Activated CD8-positive, alpha-beta memory T cell treated with anti-CD3 and anti-CD28 coated beads, Interleukin-2, amount 10 ng/mL, durations not matched to agents 7 days and 5 days (primary cell): ENCODE measurements at regions not wholly inside any gene's neighbourhood (a gene's known extent, or its start where the extent isn't known, plus 50 kb on each side); places are given as distances from the start of the nearest gene placed in this dataset.

Experiments used
- ATAC-seq: fragments of 150-1000 bp; cut with Tn5 transposase; one replicate; pipeline ENCODE4 v1.10.0; 2021; ENCODE audit warnings: moderate library complexity
- CTCF ChIA-PET: fragments of 350-600 bp; sonication (Branson Sonifier 250); formaldehyde crosslinking; loops from one replicate; lab custom pipeline; 2021; ENCODE audit warnings: antibody characterized with exemption; lab: Charles Lee
- DNase-seq: peaks from one replicate; pipeline ENCODE4 v3.0.0-alpha.2; 2020
- H3K27ac Mint-ChIP-seq: one replicate; pipeline ENCODE4 v1.8.0; 2021; ENCODE audit warnings: mild to moderate bottlenecking, mixed read lengths
- H3K27me3 Mint-ChIP-seq: one replicate; pipeline ENCODE4 v1.8.0; 2021; ENCODE audit warnings: mixed read lengths
- H3K36me3 Mint-ChIP-seq: one replicate; pipeline ENCODE4 v1.8.0; 2021; ENCODE audit warnings: mild to moderate bottlenecking, mixed read lengths
- H3K4me1 Mint-ChIP-seq: one replicate; pipeline ENCODE4 v1.8.0; 2021; ENCODE audit warnings: mixed read lengths
- H3K4me3 Mint-ChIP-seq: one replicate; pipeline ENCODE4 v1.8.0; 2021; ENCODE audit warnings: mild to moderate bottlenecking, moderate library complexity, mixed read lengths
- H3K9me3 Mint-ChIP-seq: one replicate; pipeline ENCODE4 v1.8.0; 2022; ENCODE audit warnings: low read depth, mixed read lengths

DNA sequence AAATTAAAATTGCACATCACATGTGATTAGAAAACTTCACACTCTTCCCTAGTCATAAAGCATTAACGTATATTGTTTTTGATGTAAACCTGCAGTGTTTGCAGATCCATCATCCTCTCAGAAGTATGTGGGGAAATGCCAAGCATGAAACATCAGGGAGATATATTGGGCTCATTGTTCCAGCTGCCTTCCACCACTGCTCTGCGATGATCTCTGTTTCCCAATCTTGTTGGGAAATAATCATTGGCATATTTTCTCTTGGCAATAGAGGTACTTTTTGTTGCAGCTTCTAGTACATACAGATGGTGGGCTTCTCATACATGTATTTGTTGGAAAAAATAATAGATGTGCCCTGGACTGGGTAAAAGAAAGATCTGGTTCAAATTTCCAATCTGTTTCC is 466.3 kb upstream of the HS3ST1 start:
- Mint-ChIP-seq H3K36me3 (no peaks in the 10 kb centered on the region), H3K4me3 (no peak overlapping the region), H3K27ac (no peak overlapping the region), H3K27me3 (no peaks in the 10 kb centered on the region), H3K4me1 (no peaks in the 10 kb centered on the region), H3K9me3 (peaks cover 3% of the 10 kb centered on the region)
- DNase-seq = no peak
- CTCF ChIA-PET = no interaction called here
- ATAC-seq = no peak

GRCh38 chr4:11894221-11894620 is 465.5 kb upstream of the HS3ST1 start:
- H3K4me3 Mint-ChIP-seq = no peak overlapping the region
- ATAC-seq (no peak), DNase-seq (no peak)
- no peaks in the 10 kb centered on the region for H3K4me1 Mint-ChIP-seq
- H3K9me3 Mint-ChIP-seq = peaks cover 3% of the 10 kb centered on the region
- CTCF ChIA-PET = no interaction called here
- H3K27ac Mint-ChIP-seq = no peak overlapping the region
- H3K36me3 Mint-ChIP-seq = no peaks in the 10 kb centered on the region
- no peaks in the 10 kb centered on the region for H3K27me3 Mint-ChIP-seq

DNA sequence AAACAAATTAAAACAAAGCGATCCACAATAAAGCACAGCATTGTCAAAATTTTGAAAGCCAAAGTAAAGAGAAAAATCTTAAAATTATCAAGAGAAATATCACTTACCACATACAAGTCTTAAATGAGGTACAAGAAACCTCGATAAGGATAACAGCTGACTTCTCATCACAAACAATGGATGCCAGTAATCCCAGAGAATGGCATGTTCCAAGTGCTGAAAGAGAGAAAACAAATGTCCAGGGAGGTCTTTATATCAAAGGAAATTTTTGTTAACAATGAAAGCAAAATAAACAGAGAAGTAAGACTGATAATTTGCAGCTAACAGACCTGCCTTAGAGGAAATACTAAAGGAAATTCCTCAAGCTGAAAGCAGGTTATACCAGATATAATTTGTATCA is 460.4 kb upstream of the HS3ST1 start:
- Mint-ChIP-seq H3K4me3 (no peak overlapping the region), H3K9me3 (peaks cover 4% of the 10 kb centered on the region), H3K27ac (no peak overlapping the region), H3K27me3 (no peaks in the 10 kb centered on the region), H3K4me1 (no peaks in the 10 kb centered on the region), H3K36me3 (no peaks in the 10 kb centered on the region)
- DNase-seq (no peak), ATAC-seq (no peak)
- CTCF ChIA-PET = no interaction called here

DNA sequence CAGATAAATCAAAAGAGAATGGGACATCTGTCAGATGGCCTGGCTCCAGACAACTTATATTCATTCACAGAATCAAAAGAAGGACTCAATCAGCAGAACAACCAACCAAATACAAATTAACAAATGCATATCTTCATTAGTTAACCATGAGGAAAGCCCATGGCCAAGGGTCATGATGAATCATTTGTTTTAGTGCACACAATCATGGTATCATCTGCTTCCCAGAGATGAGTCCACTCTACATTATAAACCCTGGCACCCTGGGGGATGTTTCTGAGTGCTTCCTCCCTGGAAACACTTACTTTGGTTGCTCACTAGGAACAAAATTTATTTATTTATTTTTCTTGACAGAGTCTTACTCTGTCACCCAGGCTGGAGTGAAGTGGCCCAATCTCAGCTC is 453.3 kb upstream of the HS3ST1 start:
- CTCF ChIA-PET = no interaction called here
- no peak overlapping the region for H3K4me3 Mint-ChIP-seq
- H3K9me3 Mint-ChIP-seq = peaks cover 10% of the 10 kb centered on the region
- no peaks in the 10 kb centered on the region for H3K36me3 Mint-ChIP-seq
- H3K4me1 Mint-ChIP-seq = no peaks in the 10 kb centered on the region
- DNase-seq (no peak), ATAC-seq (no peak)
- H3K27ac Mint-ChIP-seq = no peak overlapping the region
- no peaks in the 10 kb centered on the region for H3K27me3 Mint-ChIP-seq

DNA sequence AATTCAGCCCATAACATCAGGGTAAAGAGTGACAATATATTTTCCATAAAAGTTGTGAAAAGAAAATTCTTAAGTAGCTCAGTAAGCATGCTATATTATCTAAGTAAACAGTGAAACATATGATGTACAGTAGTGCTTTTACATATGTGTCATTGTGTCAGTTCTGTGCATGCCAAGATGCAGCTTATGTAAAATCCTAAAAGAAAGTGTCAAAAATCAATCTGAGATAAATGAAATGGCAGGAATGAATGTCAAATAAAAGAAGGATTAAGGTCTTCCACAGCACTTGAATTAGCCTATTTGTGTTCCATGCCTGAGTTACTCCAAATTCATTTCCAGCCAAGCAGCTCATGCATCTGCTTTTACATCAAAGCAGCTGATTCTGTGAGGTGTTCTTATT is 452.7 kb upstream of the HS3ST1 start:
- Mint-ChIP-seq H3K27ac (no peak overlapping the region), H3K36me3 (no peaks in the 10 kb centered on the region), H3K9me3 (peaks cover 15% of the 10 kb centered on the region), H3K27me3 (no peaks in the 10 kb centered on the region), H3K4me3 (no peak overlapping the region), H3K4me1 (no peaks in the 10 kb centered on the region)
- DNase-seq (no peak), ATAC-seq (no peak)
- CTCF ChIA-PET = no interaction called here

DNA sequence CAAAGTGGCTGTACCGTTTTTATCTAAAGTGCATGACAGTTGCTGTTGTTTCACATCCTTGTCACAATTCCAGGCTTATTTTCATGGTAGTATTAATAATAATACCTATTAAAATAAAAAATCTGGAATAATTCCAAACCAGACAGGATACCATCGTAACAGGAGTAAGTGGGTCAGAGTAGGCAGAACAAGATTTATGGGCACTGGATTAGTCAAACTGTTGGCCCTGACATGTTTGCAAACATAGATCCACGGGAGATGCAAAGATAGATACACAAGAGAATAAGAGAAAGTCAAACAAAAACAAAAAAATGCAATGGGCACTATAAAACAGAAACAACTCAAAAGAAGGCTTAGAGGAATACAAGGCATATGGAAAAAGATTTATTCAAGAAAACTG is 449.5 kb upstream of the HS3ST1 start:
- DNase-seq = no peak
- H3K36me3 Mint-ChIP-seq = no peaks in the 10 kb centered on the region
- no peak overlapping the region for H3K4me3 Mint-ChIP-seq
- no peaks in the 10 kb centered on the region for H3K27me3 Mint-ChIP-seq
- ATAC-seq = no peak
- CTCF ChIA-PET = no interaction called here
- H3K4me1 Mint-ChIP-seq = no peaks in the 10 kb centered on the region
- H3K27ac Mint-ChIP-seq = no peak overlapping the region
- peaks cover 11% of the 10 kb centered on the region for H3K9me3 Mint-ChIP-seq

DNA sequence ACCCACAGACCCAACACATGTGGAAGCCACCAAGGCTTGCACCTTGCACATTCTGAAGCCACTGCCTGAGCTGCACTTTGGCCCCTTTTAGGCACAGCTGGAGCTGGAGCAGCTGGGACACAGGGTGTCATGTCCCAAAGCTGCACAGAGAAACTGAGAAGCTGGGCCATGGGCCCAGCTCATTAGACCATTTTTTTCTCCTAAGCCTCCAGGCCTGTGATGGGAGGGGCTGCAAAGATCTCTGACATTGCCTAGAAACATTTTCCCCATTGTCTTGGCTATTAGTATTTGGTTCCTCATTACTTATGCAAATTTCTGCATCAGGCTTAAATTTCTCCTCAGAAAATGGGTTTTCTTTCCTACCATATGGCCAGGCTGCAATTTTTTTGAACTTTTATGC is 447.4 kb upstream of the HS3ST1 start:
- DNase-seq (no peak), ATAC-seq (no peak)
- Mint-ChIP-seq H3K27me3 (no peaks in the 10 kb centered on the region), H3K4me3 (no peak overlapping the region), H3K27ac (no peak overlapping the region), H3K4me1 (no peaks in the 10 kb centered on the region), H3K9me3 (peaks cover 11% of the 10 kb centered on the region), H3K36me3 (no peaks in the 10 kb centered on the region)
- CTCF ChIA-PET = no interaction called here

DNA sequence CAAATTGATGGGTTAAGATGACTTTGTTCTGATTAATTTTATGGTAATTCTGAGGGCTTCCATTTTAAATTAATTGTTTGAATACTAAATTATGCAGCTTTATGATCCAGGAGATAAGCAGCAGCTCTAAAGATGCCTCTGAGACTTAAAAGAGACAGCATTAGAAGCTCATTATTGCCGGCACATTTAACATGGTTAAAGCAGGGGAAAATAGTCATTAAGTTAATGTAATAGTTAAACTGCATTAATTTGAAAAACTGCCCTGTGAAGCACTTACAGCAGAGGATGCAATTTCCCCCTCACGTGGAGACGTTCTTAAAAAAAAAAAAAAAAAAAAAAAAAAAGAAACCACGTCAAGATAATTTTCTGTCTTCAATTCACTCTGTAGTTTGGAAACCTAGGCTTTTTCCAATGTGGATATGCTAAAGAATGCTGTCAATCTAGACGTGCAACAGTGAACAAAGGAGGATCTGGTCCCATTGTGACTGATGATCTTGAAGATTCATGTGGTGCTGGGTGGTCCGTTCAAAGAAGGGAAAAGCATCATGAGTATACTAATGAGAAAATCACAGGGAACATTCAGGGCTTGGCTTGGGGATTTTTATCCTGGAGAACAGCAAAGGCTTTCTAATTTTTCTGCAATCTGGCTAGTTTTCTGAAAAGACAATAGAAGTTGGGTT is 440.6 kb upstream of the HS3ST1 start:
- no peaks in the 10 kb centered on the region for H3K4me1 Mint-ChIP-seq
- no peaks in the 10 kb centered on the region for H3K9me3 Mint-ChIP-seq
- CTCF ChIA-PET = interaction anchor here (0.7 kb wide), 1 partner anchor 8 kb away, joined by 5 read pairs; no protein-coding TSS in a partner anchor
- DNase-seq (no peak), ATAC-seq (no peak)
- H3K4me3 Mint-ChIP-seq = no peak overlapping the region
- H3K27ac Mint-ChIP-seq = no peak overlapping the region
- no peaks in the 10 kb centered on the region for H3K27me3 Mint-ChIP-seq
- H3K36me3 Mint-ChIP-seq = no peaks in the 10 kb centered on the region

GRCh38 chr4:11866391-11866790 is 437.7 kb upstream of the HS3ST1 start:
- Mint-ChIP-seq H3K27ac (no peak overlapping the region), H3K4me3 (no peak overlapping the region), H3K4me1 (no peaks in the 10 kb centered on the region), H3K9me3 (no peaks in the 10 kb centered on the region), H3K27me3 (no peaks in the 10 kb centered on the region), H3K36me3 (no peaks in the 10 kb centered on the region)
- ATAC-seq = no peak
- CTCF ChIA-PET = no interaction called here
- no peak for DNase-seq

- no peaks in the 10 kb centered on the region for H3K9me3 Mint-ChIP-seq
- no peak overlapping the region for H3K4me3 Mint-ChIP-seq
- H3K36me3 Mint-ChIP-seq = no peaks in the 10 kb centered on the region
- CTCF ChIA-PET = interaction anchor here (0.6 kb wide), 1 partner anchor 8 kb away, joined by 5 read pairs; no protein-coding TSS in a partner anchor
- DNase-seq (no peak), ATAC-seq (no peak)
- no peaks in the 10 kb centered on the region for H3K27me3 Mint-ChIP-seq
- no peak overlapping the region for H3K27ac Mint-ChIP-seq
- H3K4me1 Mint-ChIP-seq = no peaks in the 10 kb centered on the region
Measured at GRCh38 chr4:11860996-11861395, 432.3 kb upstream of the HS3ST1 start.

DNA sequence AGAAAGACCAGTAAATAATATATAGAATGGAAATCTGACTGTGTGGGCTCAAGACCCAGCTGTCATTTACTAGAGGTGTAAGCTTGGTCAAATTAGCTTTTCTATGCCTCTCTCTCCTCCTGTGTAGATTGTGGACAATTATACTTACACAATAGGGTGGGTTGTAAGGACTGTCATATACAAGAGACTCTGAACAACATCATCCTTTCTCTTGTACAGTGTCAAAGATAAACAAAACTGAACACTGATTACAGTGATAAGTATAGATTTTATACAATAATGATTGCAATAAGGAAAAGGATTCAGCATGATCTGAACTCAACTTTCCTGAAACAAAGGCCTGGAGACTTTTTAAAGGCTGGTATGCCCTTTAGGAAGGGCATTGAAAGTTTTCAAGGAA is 429.2 kb upstream of the HS3ST1 start:
- no peak overlapping the region for H3K27ac Mint-ChIP-seq
- H3K4me1 Mint-ChIP-seq = no peaks in the 10 kb centered on the region
- no peaks in the 10 kb centered on the region for H3K9me3 Mint-ChIP-seq
- no peak overlapping the region for H3K4me3 Mint-ChIP-seq
- CTCF ChIA-PET = no interaction called here
- DNase-seq = no peak
- no peaks in the 10 kb centered on the region for H3K27me3 Mint-ChIP-seq
- no peaks in the 10 kb centered on the region for H3K36me3 Mint-ChIP-seq
- no peak for ATAC-seq

GRCh38 chr4:11847167-11847566 is 418.5 kb upstream of the HS3ST1 start:
- Mint-ChIP-seq H3K27me3 (no peaks in the 10 kb centered on the region), H3K4me1 (no peaks in the 10 kb centered on the region), H3K36me3 (no peaks in the 10 kb centered on the region), H3K9me3 (no peaks in the 10 kb centered on the region), H3K4me3 (no peak overlapping the region), H3K27ac (no peak overlapping the region)
- DNase-seq (no peak), ATAC-seq (no peak)
- CTCF ChIA-PET = no interaction called here

DNA sequence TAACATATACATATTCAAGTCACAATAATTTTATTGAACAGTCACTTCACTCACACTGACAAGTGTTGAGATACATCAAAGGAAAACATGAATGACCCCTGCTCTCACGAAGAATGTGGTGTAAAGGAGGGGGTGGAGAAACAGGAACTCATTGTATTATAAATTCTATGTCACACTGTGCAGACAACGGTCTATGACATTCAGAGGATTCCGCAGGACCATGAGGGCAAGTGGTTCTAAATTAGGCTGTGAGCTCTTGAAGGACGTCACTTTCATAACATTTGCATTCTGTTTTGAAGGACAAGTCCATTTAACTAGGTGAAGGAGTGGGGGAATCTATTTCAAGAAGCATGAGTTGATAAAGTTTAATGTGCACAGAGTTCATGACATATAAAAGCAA is 415.2 kb upstream of the HS3ST1 start:
- no peaks in the 10 kb centered on the region for H3K4me1 Mint-ChIP-seq
- CTCF ChIA-PET = no interaction called here
- no peak overlapping the region for H3K27ac Mint-ChIP-seq
- no peak overlapping the region for H3K4me3 Mint-ChIP-seq
- DNase-seq (no peak), ATAC-seq (no peak)
- no peaks in the 10 kb centered on the region for H3K9me3 Mint-ChIP-seq
- no peaks in the 10 kb centered on the region for H3K27me3 Mint-ChIP-seq
- no peaks in the 10 kb centered on the region for H3K36me3 Mint-ChIP-seq

GRCh38 chr4:11843340-11843739 is 414.6 kb upstream of the HS3ST1 start:
- Mint-ChIP-seq H3K4me3 (no peak overlapping the region), H3K27ac (no peak overlapping the region), H3K27me3 (no peaks in the 10 kb centered on the region), H3K36me3 (no peaks in the 10 kb centered on the region), H3K9me3 (no peaks in the 10 kb centered on the region), H3K4me1 (no peaks in the 10 kb centered on the region)
- CTCF ChIA-PET = no interaction called here
- ATAC-seq = no peak
- DNase-seq = no peak
